ENCODE measurements at regions not wholly inside any gene's neighbourhood (a gene's known extent, or its start where the extent isn't known, plus 50 kb on each side); places are given as distances from the start of the nearest gene placed in this dataset.

- DNase-seq (ENCODE audit: low read depth), result no peak
These were observed 685.0 kb downstream of the ADGRL2 start for GRCh38 chr1:82485591-82486369.

GRCh38 chr1:82483146-82483545 is 682.4 kb downstream of the ADGRL2 start:
- no peak for DNase-seq (ENCODE audit: low read depth)

GRCh38 chr1:82478916-82479315 is 678.2 kb downstream of the ADGRL2 start:
- no peak for DNase-seq (ENCODE audit: low read depth)

- no peak for DNase-seq (ENCODE audit: low read depth)
These were observed 671.9 kb downstream of the ADGRL2 start for GRCh38 chr1:82472489-82473131.

GRCh38 chr1:82466891-82467290 is 666.2 kb downstream of the ADGRL2 start:
- DNase-seq (ENCODE audit: low read depth), result no peak

- no peak for DNase-seq (ENCODE audit: low read depth)
These were observed 665.7 kb downstream of the ADGRL2 start for GRCh38 chr1:82466416-82466815.

GRCh38 chr1:82465024-82465423 is 664.3 kb downstream of the ADGRL2 start:
- no peak for DNase-seq (ENCODE audit: low read depth)

- no peak for DNase-seq (ENCODE audit: low read depth)
These were observed 663.7 kb downstream of the ADGRL2 start for GRCh38 chr1:82464362-82465001.

- no peak for DNase-seq (ENCODE audit: low read depth)
These were observed 663.2 kb downstream of the ADGRL2 start for GRCh38 chr1:82463951-82464350.

GRCh38 chr1:82462366-82462765 is 661.6 kb downstream of the ADGRL2 start:
- no peak for DNase-seq (ENCODE audit: low read depth)

- DNase-seq (ENCODE audit: low read depth), result no peak
These were observed 654.6 kb downstream of the ADGRL2 start for GRCh38 chr1:82455342-82455741.

- DNase-seq (ENCODE audit: low read depth), result no peak
These were observed 653.7 kb downstream of the ADGRL2 start for GRCh38 chr1:82454431-82454830.

GRCh38 chr1:82453511-82454185 is 652.9 kb downstream of the ADGRL2 start:
- DNase-seq (ENCODE audit: low read depth), result no peak

- DNase-seq (ENCODE audit: low read depth), result no peak
These were observed 651.4 kb downstream of the ADGRL2 start for GRCh38 chr1:82452096-82452495.

GRCh38 chr1:82451191-82451590 is 650.5 kb downstream of the ADGRL2 start:
- no peak for DNase-seq (ENCODE audit: low read depth)

- no peak for DNase-seq (ENCODE audit: low read depth)
These were observed 648.8 kb downstream of the ADGRL2 start for GRCh38 chr1:82449506-82450057.

GRCh38 chr1:82446955-82447354 is 646.2 kb downstream of the ADGRL2 start:
- DNase-seq (ENCODE audit: low read depth), result no peak

GRCh38 chr1:82446236-82446635 is 645.5 kb downstream of the ADGRL2 start:
- no peak for DNase-seq (ENCODE audit: low read depth)

- DNase-seq (ENCODE audit: low read depth), result no peak
These were observed 645.1 kb downstream of the ADGRL2 start for GRCh38 chr1:82445827-82446226.

- no peak for DNase-seq (ENCODE audit: low read depth)
These were observed 644.4 kb downstream of the ADGRL2 start for GRCh38 chr1:82445132-82445531.

GRCh38 chr1:82441402-82441801 is 640.7 kb downstream of the ADGRL2 start:
- no peak for DNase-seq (ENCODE audit: low read depth)

GRCh38 chr1:82423174-82423815 is 622.6 kb downstream of the ADGRL2 start:
- no peak for DNase-seq (ENCODE audit: low read depth)

Data from CMK (cell line).